ENCODE measurements at regions not wholly inside any gene's neighbourhood (a gene's known extent, or its start where the extent isn't known, plus 50 kb on each side); places are given as distances from the start of the nearest gene placed in this dataset.

- intact Hi-C loops (cut with DNase I): no loop called here
Measured at GRCh38 chr10:18988338-18988737, 60.3 kb upstream of the MALRD1 start.

More at GRCh38 chr10:18988338-18988737, 60.3 kb upstream of the MALRD1 start:
- DNase-seq (ENCODE audit: low spot score): no peak

All from posterior vena cava (tissue), 2 donors.